Keratinocyte (primary cell): ENCODE measurements at regions not wholly inside any gene's neighbourhood (a gene's known extent, or its start where the extent isn't known, plus 50 kb on each side); places are given as distances from the start of the nearest gene placed in this dataset.

Experiments
- DNase-seq: peaks from one replicate; pipeline ENCODE4 v3.0.0-alpha.2; 2011; ENCODE audit warnings: low read depth, missing footprints, low spot score
- FAIRE-seq: peaks from 2 replicates; lab custom pipeline; 2011; peaks lifted over from hg19 to GRCh38; lab: Jason Lieb, UNC
- H2AFZ ChIP-seq: 2 replicates; pipeline ENCODE4 v1.6.0; 2012; ENCODE audit warnings: low read length, control low read depth, inconsistent platforms; ENCODE audit not compliant: control insufficient read depth
- H3K27ac ChIP-seq: 2 replicates; pipeline ENCODE4 v1.5.1; 2011; ENCODE audit warnings: low read length; ENCODE audit not compliant: control insufficient read depth, insufficient read depth
- H3K27me3 ChIP-seq: 3 replicates; pipeline ENCODE4 v1.6.0; 2011; ENCODE audit warnings: low read length; ENCODE audit not compliant: control insufficient read depth, insufficient read depth; ENCODE audit errors: extremely low read depth
- H3K36me3 ChIP-seq, 2 experiments: 2 replicates in 1 of 2; 3 replicates in 1 of 2; pipeline ENCODE4 v1.5.1; 2011; ENCODE audit warnings: low read length in 2 of 2, mild to moderate bottlenecking in 1 of 2; ENCODE audit not compliant: control insufficient read depth in 2 of 2, insufficient read depth in 2 of 2; ENCODE audit errors: extremely low read depth in 1 of 2
- H3K4me1 ChIP-seq: 3 replicates; pipeline ENCODE4 v1.5.1; 2011; ENCODE audit warnings: low read length; ENCODE audit not compliant: control insufficient read depth, insufficient read depth; ENCODE audit errors: extremely low read depth
- H3K4me2 ChIP-seq: 3 replicates; pipeline ENCODE4 v1.6.0; 2011; ENCODE audit warnings: low read depth, low read length; ENCODE audit not compliant: control insufficient read depth, insufficient read depth; ENCODE audit errors: extremely low read depth
- H3K4me3 ChIP-seq, 3 experiments: fragments of 200-600 bp in 1 of 3; sonication (generic) in 1 of 3; 2 replicates in 2 of 3; 3 replicates in 1 of 3; pipeline ENCODE4 v1.5.1; 2011 to 2016; ENCODE audit warnings: low read length in 3 of 3, mild to moderate bottlenecking in 3 of 3, control low read depth in 2 of 3, inconsistent platforms in 1 of 3, low read depth in 1 of 3, mixed read lengths in 1 of 3, mixed run types in 1 of 3, moderate library complexity in 1 of 3; ENCODE audit not compliant: control insufficient read depth in 2 of 3, insufficient read depth in 2 of 3; ENCODE audit errors: extremely low read depth in 1 of 3
- H3K79me2 ChIP-seq: 2 replicates; pipeline ENCODE4 v1.6.0; 2012; ENCODE audit warnings: low read length; ENCODE audit not compliant: control insufficient read depth, insufficient read depth
- H3K9ac ChIP-seq: 3 replicates; pipeline ENCODE4 v1.6.0; 2011; ENCODE audit warnings: low read length; ENCODE audit not compliant: control insufficient read depth, insufficient read depth; ENCODE audit errors: extremely low read depth
- H3K9me1 ChIP-seq: 3 replicates; pipeline ENCODE4 v1.6.0; 2011; ENCODE audit warnings: low read length; ENCODE audit not compliant: control insufficient read depth, insufficient read depth; ENCODE audit errors: extremely low read depth
- H3K9me3 ChIP-seq: 2 replicates; pipeline ENCODE4 v1.5.1; 2012; ENCODE audit warnings: low read depth, low read length; ENCODE audit not compliant: control insufficient read depth
- H4K20me1 ChIP-seq: 3 replicates; pipeline ENCODE4 v1.6.0; 2011; ENCODE audit warnings: low read length; ENCODE audit not compliant: control insufficient read depth, insufficient read depth; ENCODE audit errors: extremely low read depth
- CTCF ChIP-seq, 3 experiments: IDR thresholded peaks in 1 of 3; conservative IDR thresholded peaks in 1 of 3; optimal IDR thresholded peaks in 1 of 3; 2 replicates in 2 of 3; 3 replicates in 1 of 3; pipeline versions ENCODE3 to v1.5.1; 2011; ENCODE audit warnings: low read length in 3 of 3, mild to moderate bottlenecking in 3 of 3, moderate library complexity in 2 of 3, control low read depth in 1 of 3, inconsistent platforms in 1 of 3; ENCODE audit not compliant: insufficient read depth in 2 of 3; ENCODE audit errors: extremely low read depth in 1 of 3
- EZH2 ChIP-seq: IDR thresholded peaks from one replicate; pipeline ENCODE4 v1.6.1; 2012; ENCODE audit warnings: inconsistent platforms, mild to moderate bottlenecking, low read length, moderate library complexity
- dilution Hi-C: fragments of 300-500 bp; cut with MboI; formaldehyde crosslinking; loops from one replicate; pipeline ENCODE4 v1.7.0; 2020; ENCODE audit warnings: low sequenced_read_pairs; ENCODE audit not compliant: extremely low pct_ligation_motif_present

GRCh38 chr2:75800456-75800855 lies 89.7 kb upstream of the GCFC2 start:
- H3K9me1 ChIP-seq: no peaks in the 10 kb centered on the region
- no peak overlapping the region for H2AFZ ChIP-seq
- FAIRE-seq: no peak
- dilution Hi-C loops: no loop called here
- no peak overlapping the region for H3K9ac ChIP-seq
- no peaks in the 10 kb centered on the region for H4K20me1 ChIP-seq
- H3K9me3 ChIP-seq: no peaks in the 10 kb centered on the region
- no peak overlapping the region for H3K4me2 ChIP-seq
- no peak overlapping the region for H3K4me3 ChIP-seq
- TF ChIP-seq EZH2: no peak
- no peak for TF ChIP-seq CTCF (optimal IDR thresholded peaks at IDR 0.05 in 1 of 3, IDR thresholded peaks at IDR 0.05 in 1 of 3, conservative IDR thresholded peaks at IDR 0.05 in 1 of 3; ENCODE audit: extremely low read depth in 1 of 3, insufficient read depth in 2 of 3, low read length in 3 of 3)
- H3K4me1 ChIP-seq: no peaks in the 10 kb centered on the region
- DNase-seq: no peak
- H3K27me3 ChIP-seq: no peaks in the 10 kb centered on the region
- H3K79me2 ChIP-seq: no peaks in the 10 kb centered on the region
- H3K27ac ChIP-seq: no peak overlapping the region
- H3K36me3 ChIP-seq: no peaks in the 10 kb centered on the region

GRCh38 chr2:75799859-75800258 lies 89.1 kb upstream of the GCFC2 start:
- Histone ChIP-seq H3K9ac (no peak overlapping the region), H3K9me1 (no peaks in the 10 kb centered on the region), H3K4me1 (no peaks in the 10 kb centered on the region), H2AFZ (no peak overlapping the region), H3K27ac (no peak overlapping the region), H3K4me2 (no peak overlapping the region), H3K4me3 (no peak overlapping the region), H3K27me3 (no peaks in the 10 kb centered on the region), H3K9me3 (no peaks in the 10 kb centered on the region), H3K79me2 (no peaks in the 10 kb centered on the region), H3K36me3 (no peaks in the 10 kb centered on the region), H4K20me1 (no peaks in the 10 kb centered on the region)
- DNase-seq: no peak
- dilution Hi-C loops: no loop called here
- no peak for TF ChIP-seq CTCF (optimal IDR thresholded peaks at IDR 0.05 in 1 of 3, IDR thresholded peaks at IDR 0.05 in 1 of 3, conservative IDR thresholded peaks at IDR 0.05 in 1 of 3; ENCODE audit: extremely low read depth in 1 of 3, insufficient read depth in 2 of 3, low read length in 3 of 3)
- no peak for TF ChIP-seq EZH2
- FAIRE-seq: no peak
